Epithelial cell of esophagus (primary cell): ENCODE measurements at regions not wholly inside any gene's neighbourhood (a gene's known extent, or its start where the extent isn't known, plus 50 kb on each side); places are given as distances from the start of the nearest gene placed in this dataset.

Experiments used
- DNase-seq: peaks from one replicate; pipeline ENCODE4 v3.0.0; 2010; ENCODE audit warnings: low read depth
- H3K4me3 ChIP-seq: 2 replicates; pipeline ENCODE4 v1.5.1; 2011; ENCODE audit warnings: mild to moderate bottlenecking, low read length, control low read depth
- TF ChIP-seq, protein P1 (sequence below): IDR thresholded peaks from 2 replicates; pipeline ENCODE4 v1.5.1; 2011; ENCODE audit warnings: low read depth, mild to moderate bottlenecking, low read length, control low read depth, inconsistent platforms; ENCODE audit not compliant: insufficient read depth; ENCODE audit errors: missing control alignments

DNA sequence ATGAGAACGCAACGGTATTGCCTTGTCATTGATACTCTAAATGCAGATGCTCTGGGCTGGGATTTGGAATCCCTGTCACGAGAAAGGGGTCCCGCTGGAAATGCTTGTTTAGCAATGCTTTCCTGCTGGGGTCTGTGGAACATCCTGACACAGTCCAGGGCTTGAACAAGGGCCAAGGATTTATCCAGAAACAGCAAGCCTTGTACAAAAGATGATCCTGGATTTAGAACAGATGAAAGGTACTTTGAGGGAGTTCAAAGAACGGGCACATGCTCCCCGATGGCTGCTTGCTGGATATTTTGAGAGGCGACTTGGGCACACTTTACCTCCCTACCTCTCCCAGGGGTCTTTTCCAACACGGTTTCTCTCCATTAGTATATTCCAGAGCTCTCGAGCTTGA is 108.1 kb upstream of the CELF4 start:
- H3K4me3 ChIP-seq: no peak overlapping the region
- no peak for DNase-seq
- TF ChIP-seq, protein P1, sequence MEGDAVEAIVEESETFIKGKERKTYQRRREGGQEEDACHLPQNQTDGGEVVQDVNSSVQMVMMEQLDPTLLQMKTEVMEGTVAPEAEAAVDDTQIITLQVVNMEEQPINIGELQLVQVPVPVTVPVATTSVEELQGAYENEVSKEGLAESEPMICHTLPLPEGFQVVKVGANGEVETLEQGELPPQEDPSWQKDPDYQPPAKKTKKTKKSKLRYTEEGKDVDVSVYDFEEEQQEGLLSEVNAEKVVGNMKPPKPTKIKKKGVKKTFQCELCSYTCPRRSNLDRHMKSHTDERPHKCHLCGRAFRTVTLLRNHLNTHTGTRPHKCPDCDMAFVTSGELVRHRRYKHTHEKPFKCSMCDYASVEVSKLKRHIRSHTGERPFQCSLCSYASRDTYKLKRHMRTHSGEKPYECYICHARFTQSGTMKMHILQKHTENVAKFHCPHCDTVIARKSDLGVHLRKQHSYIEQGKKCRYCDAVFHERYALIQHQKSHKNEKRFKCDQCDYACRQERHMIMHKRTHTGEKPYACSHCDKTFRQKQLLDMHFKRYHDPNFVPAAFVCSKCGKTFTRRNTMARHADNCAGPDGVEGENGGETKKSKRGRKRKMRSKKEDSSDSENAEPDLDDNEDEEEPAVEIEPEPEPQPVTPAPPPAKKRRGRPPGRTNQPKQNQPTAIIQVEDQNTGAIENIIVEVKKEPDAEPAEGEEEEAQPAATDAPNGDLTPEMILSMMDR: no peak

DNA sequence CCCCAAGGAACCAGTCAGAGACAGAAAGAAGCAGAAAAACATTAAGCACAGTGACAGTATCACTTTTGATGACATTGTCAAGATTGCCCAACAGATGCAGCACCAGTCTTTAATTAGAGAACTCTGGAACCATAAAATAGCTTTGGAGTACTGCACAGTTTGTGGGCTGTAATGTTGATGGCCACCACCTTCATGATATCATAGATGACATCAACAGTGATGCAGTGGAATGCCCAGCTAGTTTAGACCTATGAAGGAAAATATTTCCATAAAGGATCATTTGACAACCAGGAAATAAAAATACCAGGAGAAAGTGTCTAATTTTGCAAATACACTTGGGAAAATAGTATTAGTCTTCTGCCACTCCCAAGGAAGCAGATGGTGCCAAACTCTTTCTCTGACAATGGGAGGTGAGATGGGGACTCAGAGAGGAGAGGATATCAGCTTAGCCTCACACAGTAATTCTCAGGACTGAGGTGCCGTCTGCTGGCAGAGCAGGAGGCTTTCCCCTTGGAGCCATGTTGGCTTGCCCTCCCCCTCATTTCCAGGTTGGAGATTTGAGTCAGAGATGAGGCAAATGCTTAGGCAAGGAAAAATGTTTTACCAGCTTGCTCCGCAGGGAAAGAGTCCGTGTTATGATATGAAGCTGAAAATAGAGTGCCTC is 107.5 kb upstream of the CELF4 start:
- TF ChIP-seq, protein P1: no peak
- no peak overlapping the region for H3K4me3 ChIP-seq
- DNase-seq: no peak

DNA sequence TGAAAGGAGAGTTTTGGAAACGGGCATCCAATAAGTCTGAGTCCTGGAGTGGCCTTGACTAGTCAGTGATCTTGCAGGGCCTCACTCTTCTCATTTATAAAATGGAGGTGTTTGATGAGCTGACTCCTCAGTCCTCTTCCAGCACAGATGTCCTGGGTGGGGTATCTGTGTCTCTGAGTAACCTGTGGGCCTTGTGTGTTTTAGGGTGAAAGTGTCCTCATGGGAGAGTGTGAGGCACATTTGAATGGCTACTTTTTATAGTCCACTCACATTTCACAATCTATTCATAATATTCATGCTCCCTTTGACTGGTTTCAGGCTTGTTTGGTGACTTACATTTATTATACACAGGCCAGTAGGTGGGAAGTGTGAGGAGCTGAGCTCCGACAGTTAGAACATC is 106.4 kb upstream of the CELF4 start:
- H3K4me3 ChIP-seq: no peak overlapping the region
- TF ChIP-seq, protein P1: no peak
- no peak for DNase-seq

DNA sequence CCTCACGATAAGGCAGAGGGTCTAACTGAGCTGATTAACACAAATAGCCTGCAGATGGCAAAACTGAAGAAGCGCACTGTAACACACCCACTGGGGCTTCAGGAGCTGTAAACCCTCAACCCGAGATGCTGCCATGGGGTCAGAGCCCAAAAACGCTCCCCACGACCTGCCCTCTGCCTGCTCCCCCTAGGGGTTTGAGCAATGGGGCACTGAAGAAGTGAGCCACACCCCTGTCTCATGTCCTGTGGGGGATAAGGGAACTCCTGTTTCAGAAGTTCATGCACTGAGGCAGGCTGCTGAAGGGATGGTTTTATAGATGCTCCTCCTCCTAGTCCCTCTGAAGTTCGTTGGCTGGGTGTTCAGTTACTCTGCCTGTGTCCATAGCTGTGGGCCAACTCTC is 105.9 kb upstream of the CELF4 start:
- TF ChIP-seq, protein P1: no peak
- no peak overlapping the region for H3K4me3 ChIP-seq
- no peak for DNase-seq

DNA sequence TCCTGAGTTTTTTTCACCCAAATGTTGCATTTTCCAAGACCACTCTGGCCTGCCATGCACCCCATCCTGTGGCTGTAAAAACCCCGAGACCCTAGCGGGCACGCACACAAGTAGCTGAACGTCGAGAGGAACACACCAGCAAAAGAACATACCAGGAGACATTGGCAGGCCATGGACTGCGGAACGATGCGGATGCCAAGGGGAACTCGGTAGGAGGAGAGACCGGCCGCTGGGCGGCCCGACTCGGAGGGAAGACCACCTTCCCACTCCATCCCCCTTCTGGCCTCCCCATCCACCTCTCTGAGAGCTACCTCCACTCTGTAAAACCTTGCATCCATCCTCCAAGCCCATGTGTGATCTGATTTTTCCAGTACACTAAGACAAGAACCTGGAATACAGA is 105.5 kb upstream of the CELF4 start:
- no peak overlapping the region for H3K4me3 ChIP-seq
- TF ChIP-seq, protein P1: no peak
- no peak for DNase-seq

DNA sequence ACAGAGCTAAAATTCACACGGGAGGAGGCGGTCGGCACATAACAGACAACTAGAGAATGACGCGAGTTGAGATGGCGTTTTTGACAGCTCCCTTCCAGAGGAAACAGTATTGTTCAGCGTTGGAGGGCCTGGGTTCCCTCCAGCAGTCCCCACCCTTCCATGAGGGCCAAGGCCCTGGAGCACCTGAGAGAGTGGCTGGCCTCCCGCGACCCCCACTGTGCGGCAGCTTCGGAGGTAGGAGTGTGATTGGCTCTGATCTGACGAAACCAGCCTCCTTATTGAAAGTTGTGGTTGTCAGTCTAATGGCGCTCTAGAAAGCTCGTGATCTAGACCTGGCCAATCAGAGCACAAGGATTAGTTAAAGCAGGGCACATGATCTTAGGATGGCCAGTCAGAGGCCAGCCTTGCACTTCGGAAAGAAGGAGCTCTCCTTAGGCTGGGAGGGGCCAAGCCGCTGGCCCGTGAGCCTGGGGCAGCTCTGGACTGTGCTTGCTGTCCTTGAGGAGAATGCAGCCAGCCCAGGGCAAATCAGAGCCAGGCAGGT is 104.5 kb upstream of the CELF4 start:
- TF ChIP-seq, protein P1: no peak
- no peak overlapping the region for H3K4me3 ChIP-seq
- DNase-seq: no peak

DNA sequence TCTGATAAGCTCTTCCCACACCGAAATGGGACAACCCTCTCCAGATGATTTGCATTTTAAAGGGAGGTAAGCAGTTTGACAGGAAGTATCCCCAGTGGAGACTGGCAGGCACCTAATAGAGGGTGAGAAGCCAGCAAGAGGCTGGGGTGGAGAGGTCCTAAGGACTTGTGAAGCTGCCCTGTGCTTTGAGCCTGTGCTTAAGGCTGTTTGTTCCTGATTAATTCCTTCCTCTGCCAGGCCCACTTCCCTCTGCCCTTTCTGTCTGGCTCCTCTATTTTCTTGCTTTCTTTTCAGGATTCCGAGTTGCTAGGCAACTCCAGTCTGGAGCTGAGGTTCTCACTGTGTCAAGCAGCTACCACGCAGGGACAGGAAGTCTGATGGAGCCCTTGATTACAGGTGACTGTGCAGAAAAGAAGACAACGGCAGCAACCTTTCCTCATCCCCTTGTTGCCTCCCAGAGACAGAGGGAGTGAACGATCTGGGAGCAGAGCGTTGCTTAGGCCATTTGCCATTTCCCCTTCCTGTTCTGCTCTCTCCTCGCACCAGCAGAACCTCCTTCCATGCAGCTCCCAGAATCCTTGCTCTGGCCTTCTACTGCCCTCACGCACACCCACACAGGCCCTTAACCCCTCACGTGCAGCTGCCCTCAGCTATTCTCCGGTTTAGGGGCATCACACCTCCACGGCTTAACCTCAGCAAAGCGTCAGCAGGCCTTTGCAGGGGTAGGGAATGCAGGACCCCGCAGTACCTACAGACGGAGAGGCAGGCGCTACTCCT is 103.6 kb upstream of the CELF4 start:
- TF ChIP-seq, protein P1: no peak
- H3K4me3 ChIP-seq: no peak overlapping the region
- DNase-seq: no peak
